Astrocyte (in vitro differentiated cells and primary cell): ENCODE measurements at regions not wholly inside any gene's neighbourhood (a gene's known extent, or its start where the extent isn't known, plus 50 kb on each side); places are given as distances from the start of the nearest gene placed in this dataset.

ENCODE experiments used
- CTCF ChIP-seq: IDR thresholded peaks from 2 replicates; pipeline ENCODE4 v1.5.1; 2011; ENCODE audit warnings: low read depth, mild to moderate bottlenecking, inconsistent platforms, low read length, moderate library complexity; ENCODE audit not compliant: insufficient read depth
- EZH2 ChIP-seq: IDR thresholded peaks from 2 replicates; pipeline ENCODE4 v1.6.1; 2012; ENCODE audit warnings: mild to moderate bottlenecking, low read length, inconsistent platforms; ENCODE audit not compliant: insufficient read depth

DNA sequence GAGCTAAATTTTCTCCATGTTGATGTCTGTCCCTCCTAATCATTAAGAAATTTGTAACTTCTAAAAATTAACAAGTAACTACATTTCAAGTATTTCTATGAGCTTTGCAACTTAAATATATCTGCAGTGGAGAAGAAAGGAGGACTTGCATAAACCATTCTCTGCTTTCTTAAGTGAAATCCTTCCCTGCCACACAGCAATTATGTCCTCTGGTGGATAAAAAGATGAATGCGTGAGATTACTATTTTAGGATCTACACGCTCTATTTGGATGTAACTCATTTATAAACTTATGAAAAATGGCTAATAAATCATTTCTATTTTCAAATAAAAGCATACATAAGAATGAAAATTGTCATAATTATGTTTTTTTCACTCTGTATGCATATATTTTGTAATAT, 338.0 kb upstream of the PTCHD4 start:
- TF ChIP-seq CTCF: no peak
- no peak for TF ChIP-seq EZH2
